ENCODE measurements at regions not wholly inside any gene's neighbourhood (a gene's known extent, or its start where the extent isn't known, plus 50 kb on each side); places are given as distances from the start of the nearest gene placed in this dataset.
"Not testable (repeated sequence)": the region's sequence is repeated elsewhere in the genome, so short reads cannot be mapped to it uniquely, and the experiment has no call there.

GRCh38 chr18:76715012-76715610, 107.2 kb upstream of the ZNF236 start:
- no peak for DNase-seq

- no peak for DNase-seq
Observed at GRCh38 chr18:76713432-76713831, 108.9 kb upstream of the ZNF236 start.

- no peak for DNase-seq
Observed at GRCh38 chr18:76712511-76713140, 109.7 kb upstream of the ZNF236 start.

GRCh38 chr18:76710646-76711520, 111.5 kb upstream of the ZNF236 start:
- no peak for DNase-seq

- peak; percentile 74 for DNase-seq
Observed at GRCh38 chr18:76709659-76710645, 112.4 kb upstream of the ZNF236 start.

- no peak for DNase-seq
Observed at GRCh38 chr18:76708722-76709353, 113.5 kb upstream of the ZNF236 start.

GRCh38 chr18:76708071-76708721, 114.2 kb upstream of the ZNF236 start:
- no peak for DNase-seq

- DNase-seq: no peak
Observed at GRCh38 chr18:76707534-76707933, 114.8 kb upstream of the ZNF236 start.

GRCh38 chr18:76704589-76704988, 117.8 kb upstream of the ZNF236 start:
- DNase-seq: not testable (repeated sequence)

GRCh38 chr18:76699923-76700322, 122.4 kb upstream of the ZNF236 start:
- no peak for DNase-seq

- no peak for DNase-seq
Observed at GRCh38 chr18:76697441-76697901, 124.9 kb upstream of the ZNF236 start.

GRCh38 chr18:76691800-76692199, 130.6 kb upstream of the ZNF236 start:
- no peak for DNase-seq

GRCh38 chr18:76689646-76690264, 132.6 kb upstream of the ZNF236 start:
- DNase-seq: no peak

GRCh38 chr18:76688724-76689472, 133.5 kb upstream of the ZNF236 start:
- no peak for DNase-seq

GRCh38 chr18:76687304-76687962, 134.9 kb upstream of the ZNF236 start:
- DNase-seq: no peak

- peak; percentile 23 for DNase-seq
Observed at GRCh38 chr18:76686737-76687231, 135.6 kb upstream of the ZNF236 start.

- DNase-seq: no peak
Observed at GRCh38 chr18:76685860-76686259, 136.5 kb upstream of the ZNF236 start.

GRCh38 chr18:76685402-76685801, 137.0 kb upstream of the ZNF236 start:
- no peak for DNase-seq

- no peak for DNase-seq
Observed at GRCh38 chr18:76684265-76684664, 138.1 kb upstream of the ZNF236 start.

Data from CD4-positive, alpha-beta T cell treated with Interleukin-17A for 4 hours (primary cell).